Suppressor macrophage (primary cell): ENCODE measurements at regions not wholly inside any gene's neighbourhood (a gene's known extent, or its start where the extent isn't known, plus 50 kb on each side); places are given as distances from the start of the nearest gene placed in this dataset.
"Not testable (repeated sequence)": the region's sequence is repeated elsewhere in the genome, so short reads cannot be mapped to it uniquely, and the experiment has no call there.

Source experiments
- DNase-seq, 4 experiments: peaks; one replicate each; pipeline ENCODE4 v3.0.0-alpha.2; 2020 to 2022

- DNase-seq: no peak
Measured at GRCh38 chr6:121596441-121596840, 161.0 kb downstream of the GJA1 start.

DNA sequence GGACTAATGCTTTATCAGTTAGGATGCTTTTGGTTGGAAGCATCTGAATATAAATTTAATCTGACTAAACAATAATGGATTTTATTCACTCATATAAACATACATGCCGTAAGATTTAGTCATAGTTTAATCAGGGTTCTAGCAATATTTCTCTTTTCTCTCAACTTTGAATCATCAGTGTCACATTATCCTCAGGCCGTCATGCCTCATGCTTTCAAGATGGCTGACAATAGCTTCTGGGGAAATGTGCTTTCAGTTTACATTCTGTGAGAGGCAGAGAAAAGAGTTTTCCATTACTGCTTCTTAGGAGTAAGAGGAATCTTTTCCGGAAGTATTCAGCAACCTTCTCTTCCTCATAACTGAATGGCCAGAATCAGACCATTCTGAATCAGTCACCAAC lies 162.2 kb downstream of the GJA1 start:
- no peak for DNase-seq

DNA sequence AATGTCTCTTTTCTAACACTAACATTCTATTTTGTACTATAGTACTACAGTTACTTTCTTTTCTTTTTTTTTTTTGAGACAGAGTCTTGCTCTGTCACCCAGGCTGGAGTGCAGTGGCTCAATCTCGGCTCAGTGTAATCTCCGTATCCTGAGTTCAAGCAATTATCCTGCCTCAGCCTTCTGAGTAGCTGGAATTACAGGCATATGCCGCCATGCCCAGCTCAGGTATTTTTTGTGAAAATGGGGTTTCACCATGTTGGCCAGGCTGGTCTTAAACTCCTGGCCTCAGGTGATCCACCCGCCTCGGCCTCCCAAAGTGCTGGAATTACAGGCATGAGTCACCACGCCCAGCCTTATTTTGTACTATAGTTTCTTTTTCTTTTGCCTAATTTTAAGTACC lies 163.9 kb downstream of the GJA1 start:
- DNase-seq: not testable (repeated sequence)

DNA sequence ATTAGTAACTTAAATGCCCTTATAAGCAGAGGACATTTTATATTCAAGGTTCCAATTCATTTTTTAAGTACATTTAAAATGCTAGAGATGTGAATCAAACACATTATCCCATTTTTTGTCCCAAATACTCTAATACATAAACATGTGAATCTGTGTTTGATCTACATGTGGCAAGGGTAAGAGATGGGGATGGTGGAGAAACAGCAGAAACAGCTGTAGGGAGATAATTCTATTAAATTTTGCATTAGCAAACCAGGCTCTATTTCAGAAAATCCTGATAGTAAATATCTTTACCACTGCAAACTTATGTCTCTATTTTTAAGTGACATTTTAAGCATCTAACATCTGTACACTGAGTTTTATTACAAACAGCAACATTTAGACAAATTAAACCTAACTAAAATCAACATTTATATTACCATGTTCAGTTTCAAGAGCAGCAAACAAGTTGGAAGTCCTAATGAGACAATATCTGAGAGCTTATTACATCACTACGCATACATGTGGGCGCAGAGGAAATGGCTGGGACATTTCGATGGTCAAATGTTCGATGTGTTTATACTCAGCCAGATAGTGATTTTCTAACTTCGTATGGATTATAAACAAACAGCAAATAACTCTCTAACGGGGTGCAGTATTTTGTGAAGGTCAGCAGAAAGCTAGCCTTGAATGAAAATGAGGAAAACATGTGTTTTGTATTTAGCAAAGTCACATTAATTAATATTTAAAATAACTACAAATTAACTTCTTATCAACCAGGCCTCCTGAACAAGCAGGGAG lies 165.1 kb downstream of the GJA1 start:
- no peak for DNase-seq

DNA sequence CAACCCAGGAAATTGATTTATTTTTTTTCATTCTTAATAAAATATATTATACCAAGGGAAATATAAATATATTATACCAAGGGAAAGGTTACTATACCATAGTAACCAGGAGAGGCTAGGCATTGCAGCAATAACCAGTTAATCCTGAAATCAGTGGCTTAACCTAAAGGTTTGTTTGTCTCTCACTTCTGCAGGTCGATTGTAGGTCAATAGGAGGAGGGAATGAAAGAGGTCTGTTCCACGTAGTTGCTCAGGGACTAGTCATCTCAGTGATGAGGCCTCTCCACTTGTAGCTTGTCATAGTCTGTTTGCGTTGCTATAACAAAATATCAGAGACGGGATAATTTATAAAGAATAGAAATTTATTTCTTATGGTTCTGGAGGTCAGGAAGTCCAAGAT lies 168.0 kb downstream of the GJA1 start:
- no peak for DNase-seq

DNA sequence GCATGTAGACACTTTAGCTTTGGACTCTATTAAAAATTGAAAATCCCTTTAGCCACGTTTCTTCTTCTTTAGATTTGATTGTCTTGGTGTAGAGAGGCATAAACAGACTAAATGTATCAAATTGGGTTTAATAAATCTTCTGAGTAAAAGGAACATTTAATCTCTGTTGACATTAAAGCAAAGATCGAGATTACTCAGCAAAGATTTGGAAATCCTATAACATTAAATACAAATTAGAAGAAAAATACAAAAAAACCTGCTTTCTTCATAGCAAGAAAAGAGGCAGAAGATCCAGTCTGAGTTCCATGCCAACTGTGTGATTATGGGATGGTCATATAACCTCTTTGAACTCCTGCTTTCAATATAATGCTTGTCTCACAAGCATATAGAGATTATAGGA lies 172.3 kb downstream of the GJA1 start:
- DNase-seq: no peak

DNA sequence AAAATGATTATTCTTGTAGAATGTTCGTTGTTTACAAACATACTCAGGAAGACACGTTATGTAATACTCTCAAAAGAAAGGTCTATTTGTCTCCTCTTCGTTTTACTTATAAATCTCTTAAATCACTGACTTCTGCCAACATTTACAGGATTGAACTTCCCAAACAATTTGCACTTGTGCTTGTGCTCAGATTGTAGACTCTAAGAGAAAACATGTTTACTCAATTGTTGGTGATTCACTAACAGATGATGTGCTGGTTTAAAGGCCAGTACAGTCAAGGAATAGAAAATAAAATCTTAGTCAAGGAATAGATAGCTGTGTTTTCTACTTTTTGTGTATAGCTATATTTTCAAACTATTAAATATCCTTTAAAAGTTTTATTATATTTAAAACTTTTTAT lies 172.8 kb downstream of the GJA1 start:
- DNase-seq: peak in 1 of 4 experiments; percentile 20

GRCh38 chr6:121609281-121609680 lies 173.8 kb downstream of the GJA1 start:
- no peak for DNase-seq

- no peak for DNase-seq
Measured at GRCh38 chr6:121612927-121613326, 177.5 kb downstream of the GJA1 start.

- no peak for DNase-seq
Measured at GRCh38 chr6:121614115-121614514, 178.7 kb downstream of the GJA1 start.

DNA sequence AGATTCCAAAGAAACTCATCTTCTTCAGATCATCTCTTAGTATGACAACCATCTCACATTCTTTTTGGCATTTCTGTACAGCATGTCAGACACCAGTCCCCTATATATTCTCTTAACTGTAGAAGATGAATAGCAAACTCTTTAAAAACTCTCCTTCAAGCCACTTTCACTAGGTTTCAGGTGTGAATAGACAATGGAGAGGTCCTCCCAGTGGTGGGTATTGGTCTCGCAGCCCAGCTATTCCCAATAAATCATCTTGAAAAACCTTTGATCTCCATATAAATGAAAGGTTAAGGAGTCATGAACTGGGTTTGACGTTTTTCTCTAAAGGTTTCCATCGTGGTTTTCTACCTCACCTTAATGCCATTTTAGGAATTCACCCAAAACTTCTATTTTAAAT lies 180.0 kb downstream of the GJA1 start:
- no peak for DNase-seq

GRCh38 chr6:121616406-121616805 lies 181.0 kb downstream of the GJA1 start:
- DNase-seq: no peak

GRCh38 chr6:121617388-121617787 lies 181.9 kb downstream of the GJA1 start:
- no peak for DNase-seq

- DNase-seq: no peak
Measured at GRCh38 chr6:121619013-121619412, 183.6 kb downstream of the GJA1 start.

- DNase-seq: no peak
Measured at GRCh38 chr6:121619987-121620740, 184.7 kb downstream of the GJA1 start.

DNA sequence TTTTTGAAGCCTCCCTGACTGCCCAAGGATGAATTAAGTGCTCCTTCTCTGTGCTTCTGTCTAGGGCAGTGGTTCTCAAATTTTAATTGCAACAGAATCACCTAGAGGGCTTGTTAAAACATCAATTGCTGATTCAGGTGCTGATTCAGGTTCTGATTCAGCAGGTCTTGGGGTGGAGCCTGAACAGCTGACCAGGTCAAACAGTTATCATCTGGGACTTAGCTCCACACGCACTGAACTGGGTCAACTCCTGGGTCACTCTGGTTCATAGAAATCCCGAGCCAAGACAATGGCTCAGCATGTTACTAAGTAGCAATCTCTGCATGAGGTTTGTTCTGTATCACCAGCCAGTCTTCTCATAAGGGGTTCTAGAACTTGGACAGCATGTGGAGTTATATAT lies 192.3 kb downstream of the GJA1 start:
- no peak for DNase-seq

- DNase-seq: no peak
Measured at GRCh38 chr6:121630716-121631115, 195.3 kb downstream of the GJA1 start.

- not testable (repeated sequence) for DNase-seq
Measured at GRCh38 chr6:121631752-121632151, 196.3 kb downstream of the GJA1 start.

- DNase-seq: no peak
Measured at GRCh38 chr6:121633309-121633708, 197.9 kb downstream of the GJA1 start.

DNA sequence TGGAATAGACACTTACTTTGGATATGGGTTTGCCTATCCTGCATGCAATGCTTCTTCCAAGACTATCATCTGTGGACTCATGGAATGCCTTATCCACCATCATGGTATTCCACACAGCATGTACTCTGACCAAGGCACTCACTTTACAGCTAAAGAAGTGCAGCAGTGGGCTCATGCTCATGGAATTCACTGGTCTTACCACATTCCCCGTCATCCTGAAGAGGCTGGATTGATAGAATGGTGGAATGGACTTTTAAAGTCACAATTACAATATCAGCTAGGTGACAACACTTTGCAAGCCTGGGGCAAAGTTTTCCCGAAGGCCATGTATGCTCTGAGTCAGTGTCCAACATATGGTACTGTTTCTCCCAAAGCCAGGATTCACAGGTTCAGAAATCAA lies 199.1 kb downstream of the GJA1 start:
- not testable (repeated sequence) for DNase-seq

- no peak for DNase-seq
Measured at GRCh38 chr6:121635355-121635754, 199.9 kb downstream of the GJA1 start.

DNA sequence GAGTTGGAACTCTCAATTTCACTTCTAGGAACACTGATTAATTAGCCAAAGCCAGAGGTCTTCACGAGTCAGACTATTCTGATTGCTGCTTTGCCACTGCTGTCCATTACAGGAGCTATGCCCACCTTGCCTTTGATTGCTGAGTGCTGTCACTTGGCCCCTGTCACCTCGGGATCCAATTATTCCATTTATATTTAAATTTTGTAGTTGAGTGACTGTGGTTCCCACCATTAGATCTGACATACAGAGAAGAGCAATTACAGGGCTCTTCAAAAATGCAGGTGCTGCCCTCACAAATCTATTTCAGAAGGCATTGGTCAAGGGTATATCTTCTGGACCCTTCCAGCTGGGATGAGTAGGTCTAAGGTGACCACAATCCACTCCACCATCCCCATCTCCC lies 200.8 kb downstream of the GJA1 start:
- not testable (repeated sequence) for DNase-seq

- no peak for DNase-seq
Measured at GRCh38 chr6:121639021-121639420, 203.6 kb downstream of the GJA1 start.

- DNase-seq: no peak
Measured at GRCh38 chr6:121641158-121641557, 205.7 kb downstream of the GJA1 start.
